HepG2 (cell line): ENCODE measurements at regions not wholly inside any gene's neighbourhood (a gene's known extent, or its start where the extent isn't known, plus 50 kb on each side); places are given as distances from the start of the nearest gene placed in this dataset.

Experiments
- EZH2 ChIP-seq: conservative IDR thresholded peaks from 2 replicates; pipeline ENCODE4 v1.6.1; 2012; ENCODE audit warnings: mild to moderate bottlenecking, low read depth, low read length, moderate library complexity
- HDAC2 ChIP-seq: sonication (generic); formaldehyde crosslinking; IDR thresholded peaks from 2 replicates; pipeline ENCODE4 v1.4.0; 2020; ENCODE audit warnings: missing genetic modification reagents
- HDAC6 ChIP-seq: fragments of 200-600 bp; sonication (generic); IDR thresholded peaks from 2 replicates; pipeline ENCODE4 v1.7.0; 2017; ENCODE audit warnings: mild to moderate bottlenecking, antibody characterized with exemption, low read length, low read depth
- NR2F6 ChIP-seq, 2 experiments: IDR thresholded peaks; 2 replicates each; pipeline ENCODE4 v1.6.1; 2016; ENCODE audit warnings: antibody characterized with exemption in 1 of 2, mild to moderate bottlenecking in 1 of 2
- ZNF12 ChIP-seq: sonication (generic); formaldehyde crosslinking; IDR thresholded peaks from 2 replicates; pipeline ENCODE4 v1.5.0; 2020; ENCODE audit warnings: missing genetic modification reagents
- ZNF382 ChIP-seq: sonication (generic); formaldehyde crosslinking; IDR thresholded peaks from 2 replicates; pipeline ENCODE4 v1.5.0; 2020; ENCODE audit warnings: missing genetic modification reagents, mild to moderate bottlenecking, borderline replicate concordance
- TF ChIP-seq, protein P1 (sequence below): sonication (generic); formaldehyde crosslinking; IDR thresholded peaks from 2 replicates; pipeline ENCODE4 v1.4.0; 2020; ENCODE audit warnings: missing genetic modification reagents
- TF ChIP-seq, protein P2 (sequence below): sonication (generic); formaldehyde crosslinking; IDR thresholded peaks from 2 replicates; pipeline ENCODE4 v1.5.0; 2020; ENCODE audit warnings: missing genetic modification reagents, mild to moderate bottlenecking, borderline replicate concordance
- TF ChIP-seq, protein P3 (sequence below): sonication (generic); formaldehyde crosslinking; conservative IDR thresholded peaks from 2 replicates; pipeline ENCODE4 v1.4.0; 2020; ENCODE audit warnings: missing genetic modification reagents

DNA sequence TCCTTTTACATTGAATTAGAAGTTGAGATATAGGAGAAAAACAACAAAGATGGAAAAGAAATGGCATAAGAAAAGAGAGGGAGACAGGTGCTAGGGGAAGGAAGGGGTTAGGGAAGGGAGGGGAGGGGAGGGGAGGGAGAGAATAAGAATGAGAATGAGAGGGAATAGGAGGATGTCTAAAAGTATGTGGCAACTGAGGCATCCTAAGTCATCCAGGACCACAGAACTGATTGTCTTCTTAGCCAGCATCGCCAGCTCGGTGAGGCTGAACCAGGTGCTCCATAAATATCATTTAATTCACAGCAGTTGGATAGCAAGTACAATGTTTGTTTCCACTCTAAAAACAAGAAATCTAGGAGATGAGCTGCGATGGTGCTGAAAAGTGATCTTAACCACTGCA, 393.5 kb downstream of the TMEM182 start:
- TF ChIP-seq, protein P1, sequence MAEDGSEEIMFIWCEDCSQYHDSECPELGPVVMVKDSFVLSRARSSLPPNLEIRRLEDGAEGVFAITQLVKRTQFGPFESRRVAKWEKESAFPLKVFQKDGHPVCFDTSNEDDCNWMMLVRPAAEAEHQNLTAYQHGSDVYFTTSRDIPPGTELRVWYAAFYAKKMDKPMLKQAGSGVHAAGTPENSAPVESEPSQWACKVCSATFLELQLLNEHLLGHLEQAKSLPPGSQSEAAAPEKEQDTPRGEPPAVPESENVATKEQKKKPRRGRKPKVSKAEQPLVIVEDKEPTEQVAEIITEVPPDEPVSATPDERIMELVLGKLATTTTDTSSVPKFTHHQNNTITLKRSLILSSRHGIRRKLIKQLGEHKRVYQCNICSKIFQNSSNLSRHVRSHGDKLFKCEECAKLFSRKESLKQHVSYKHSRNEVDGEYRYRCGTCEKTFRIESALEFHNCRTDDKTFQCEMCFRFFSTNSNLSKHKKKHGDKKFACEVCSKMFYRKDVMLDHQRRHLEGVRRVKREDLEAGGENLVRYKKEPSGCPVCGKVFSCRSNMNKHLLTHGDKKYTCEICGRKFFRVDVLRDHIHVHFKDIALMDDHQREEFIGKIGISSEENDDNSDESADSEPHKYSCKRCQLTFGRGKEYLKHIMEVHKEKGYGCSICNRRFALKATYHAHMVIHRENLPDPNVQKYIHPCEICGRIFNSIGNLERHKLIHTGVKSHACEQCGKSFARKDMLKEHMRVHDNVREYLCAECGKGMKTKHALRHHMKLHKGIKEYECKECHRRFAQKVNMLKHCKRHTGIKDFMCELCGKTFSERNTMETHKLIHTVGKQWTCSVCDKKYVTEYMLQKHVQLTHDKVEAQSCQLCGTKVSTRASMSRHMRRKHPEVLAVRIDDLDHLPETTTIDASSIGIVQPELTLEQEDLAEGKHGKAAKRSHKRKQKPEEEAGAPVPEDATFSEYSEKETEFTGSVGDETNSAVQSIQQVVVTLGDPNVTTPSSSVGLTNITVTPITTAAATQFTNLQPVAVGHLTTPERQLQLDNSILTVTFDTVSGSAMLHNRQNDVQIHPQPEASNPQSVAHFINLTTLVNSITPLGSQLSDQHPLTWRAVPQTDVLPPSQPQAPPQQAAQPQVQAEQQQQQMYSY (CRISPR knock-in tag) = no peak
- no peak for TF ChIP-seq HDAC2
- no peak for TF ChIP-seq EZH2
- TF ChIP-seq, protein P2, sequence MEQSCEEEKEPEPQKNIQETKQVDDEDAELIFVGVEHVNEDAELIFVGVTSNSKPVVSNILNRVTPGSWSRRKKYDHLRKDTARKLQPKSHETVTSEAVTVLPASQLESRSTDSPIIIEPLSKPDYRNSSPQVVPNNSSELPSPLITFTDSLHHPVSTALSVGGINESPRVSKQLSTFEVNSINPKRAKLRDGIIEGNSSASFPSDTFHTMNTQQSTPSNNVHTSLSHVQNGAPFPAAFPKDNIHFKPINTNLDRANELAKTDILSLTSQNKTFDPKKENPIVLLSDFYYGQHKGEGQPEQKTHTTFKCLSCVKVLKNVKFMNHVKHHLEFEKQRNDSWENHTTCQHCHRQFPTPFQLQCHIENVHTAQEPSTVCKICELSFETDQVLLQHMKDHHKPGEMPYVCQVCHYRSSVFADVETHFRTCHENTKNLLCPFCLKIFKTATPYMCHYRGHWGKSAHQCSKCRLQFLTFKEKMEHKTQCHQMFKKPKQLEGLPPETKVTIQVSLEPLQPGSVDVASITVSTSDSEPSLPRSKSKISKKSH (CRISPR knock-in tag) = no peak
- no peak for TF ChIP-seq ZNF382 (CRISPR knock-in tag)
- no peak for TF ChIP-seq HDAC6
- TF ChIP-seq ZNF12 (CRISPR knock-in tag) = no peak
- no peak for TF ChIP-seq NR2F6 (IDR thresholded peaks at IDR 0.05)
- TF ChIP-seq NR2F6 (CRISPR knock-in tag; IDR thresholded peaks at IDR 0.05) = no peak
- TF ChIP-seq, protein P3, sequence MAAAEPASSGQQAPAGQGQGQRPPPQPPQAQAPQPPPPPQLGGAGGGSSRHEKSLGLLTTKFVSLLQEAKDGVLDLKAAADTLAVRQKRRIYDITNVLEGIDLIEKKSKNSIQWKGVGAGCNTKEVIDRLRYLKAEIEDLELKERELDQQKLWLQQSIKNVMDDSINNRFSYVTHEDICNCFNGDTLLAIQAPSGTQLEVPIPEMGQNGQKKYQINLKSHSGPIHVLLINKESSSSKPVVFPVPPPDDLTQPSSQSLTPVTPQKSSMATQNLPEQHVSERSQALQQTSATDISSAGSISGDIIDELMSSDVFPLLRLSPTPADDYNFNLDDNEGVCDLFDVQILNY (CRISPR knock-in tag) = no peak
